ENCODE measurements at regions not wholly inside any gene's neighbourhood (a gene's known extent, or its start where the extent isn't known, plus 50 kb on each side); places are given as distances from the start of the nearest gene placed in this dataset.

GRCh38 chr16:65294708-65295107, 172.8 kb upstream of the CDH11 start:
- no peak for TF ChIP-seq POLR2A (IDR thresholded peaks at IDR 0.05; ENCODE audit: low read depth, low read length)
- no peak for TF ChIP-seq TAF1 (IDR thresholded peaks at IDR 0.05; ENCODE audit: low read depth, low read length)
- no peak for TF ChIP-seq POLR2AphosphoS5 (IDR thresholded peaks at IDR 0.05; ENCODE audit: low read depth, low read length)
- no peak for TF ChIP-seq PAX5 (IDR thresholded peaks at IDR 0.05; ENCODE audit: insufficient read depth, low read length, severe bottlenecking)
